Astrocyte of the spinal cord (primary cell): ENCODE measurements at regions not wholly inside any gene's neighbourhood (a gene's known extent, or its start where the extent isn't known, plus 50 kb on each side); places are given as distances from the start of the nearest gene placed in this dataset.

Experiments used
- DNase-seq: peaks from one replicate; pipeline ENCODE4 v3.0.0; 2011; ENCODE audit warnings: low read depth, low spot score
- H3K4me3 ChIP-seq: 2 replicates; pipeline ENCODE4 v1.5.1; 2011; ENCODE audit warnings: low read depth, mild to moderate bottlenecking, low read length, moderate library complexity
- in situ Hi-C: cut with HindIII; loops from 2 replicates; pipeline ENCODE4 v1.10.0; 2017; ENCODE audit warnings: low sequenced_read_pairs
- TF ChIP-seq, protein P1 (sequence below): IDR thresholded peaks from 2 replicates; pipeline ENCODE4 v1.5.1; 2012; ENCODE audit warnings: low read depth, mild to moderate bottlenecking, low read length, inconsistent platforms

DNA sequence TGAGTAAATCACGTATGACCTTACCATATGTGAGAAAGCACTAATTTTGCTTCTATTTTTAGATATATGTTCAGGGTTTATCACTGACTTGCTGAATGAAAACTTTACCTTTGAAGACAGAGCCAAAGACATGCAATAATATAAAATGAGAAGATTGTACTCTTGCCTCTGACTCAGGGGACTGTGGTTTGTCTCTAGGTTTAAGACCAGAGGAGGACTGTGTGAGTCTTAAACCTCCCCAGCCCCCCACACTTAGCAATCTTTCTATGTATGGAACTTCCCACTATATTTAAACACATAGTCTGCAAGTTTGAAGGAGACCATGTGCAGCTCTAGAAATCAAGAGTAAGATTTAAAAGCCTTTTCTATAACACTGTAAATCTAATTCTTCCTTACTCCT lies 368.7 kb upstream of the FAM241A start:
- DNase-seq, result peak; percentile 12
- in situ Hi-C loops, result no loop called here
- no peak overlapping the region for H3K4me3 ChIP-seq
- TF ChIP-seq, protein P1, sequence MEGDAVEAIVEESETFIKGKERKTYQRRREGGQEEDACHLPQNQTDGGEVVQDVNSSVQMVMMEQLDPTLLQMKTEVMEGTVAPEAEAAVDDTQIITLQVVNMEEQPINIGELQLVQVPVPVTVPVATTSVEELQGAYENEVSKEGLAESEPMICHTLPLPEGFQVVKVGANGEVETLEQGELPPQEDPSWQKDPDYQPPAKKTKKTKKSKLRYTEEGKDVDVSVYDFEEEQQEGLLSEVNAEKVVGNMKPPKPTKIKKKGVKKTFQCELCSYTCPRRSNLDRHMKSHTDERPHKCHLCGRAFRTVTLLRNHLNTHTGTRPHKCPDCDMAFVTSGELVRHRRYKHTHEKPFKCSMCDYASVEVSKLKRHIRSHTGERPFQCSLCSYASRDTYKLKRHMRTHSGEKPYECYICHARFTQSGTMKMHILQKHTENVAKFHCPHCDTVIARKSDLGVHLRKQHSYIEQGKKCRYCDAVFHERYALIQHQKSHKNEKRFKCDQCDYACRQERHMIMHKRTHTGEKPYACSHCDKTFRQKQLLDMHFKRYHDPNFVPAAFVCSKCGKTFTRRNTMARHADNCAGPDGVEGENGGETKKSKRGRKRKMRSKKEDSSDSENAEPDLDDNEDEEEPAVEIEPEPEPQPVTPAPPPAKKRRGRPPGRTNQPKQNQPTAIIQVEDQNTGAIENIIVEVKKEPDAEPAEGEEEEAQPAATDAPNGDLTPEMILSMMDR, result no peak

DNA sequence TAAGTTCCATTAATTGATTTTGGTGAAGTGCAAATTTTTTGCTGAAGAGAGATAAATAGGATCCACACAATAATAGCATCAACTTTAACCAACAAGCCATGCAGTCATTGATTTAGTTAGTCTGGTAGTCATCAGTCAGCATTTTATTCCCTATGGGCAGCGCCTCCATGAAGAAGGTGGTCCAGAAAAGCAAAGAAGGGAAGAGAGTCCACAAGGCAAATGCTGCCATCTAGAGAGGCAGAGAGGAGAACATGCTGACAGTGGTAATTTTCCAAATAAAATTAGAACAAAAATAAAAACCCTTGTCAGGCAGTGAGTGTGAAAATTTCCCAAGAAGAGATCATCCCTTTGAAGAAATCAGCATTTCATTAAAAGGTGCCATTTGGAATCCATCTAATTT lies 366.7 kb upstream of the FAM241A start:
- TF ChIP-seq, protein P1, result peak; percentile 24
- no peak overlapping the region for H3K4me3 ChIP-seq
- in situ Hi-C loops, result no loop called here
- no peak for DNase-seq

DNA sequence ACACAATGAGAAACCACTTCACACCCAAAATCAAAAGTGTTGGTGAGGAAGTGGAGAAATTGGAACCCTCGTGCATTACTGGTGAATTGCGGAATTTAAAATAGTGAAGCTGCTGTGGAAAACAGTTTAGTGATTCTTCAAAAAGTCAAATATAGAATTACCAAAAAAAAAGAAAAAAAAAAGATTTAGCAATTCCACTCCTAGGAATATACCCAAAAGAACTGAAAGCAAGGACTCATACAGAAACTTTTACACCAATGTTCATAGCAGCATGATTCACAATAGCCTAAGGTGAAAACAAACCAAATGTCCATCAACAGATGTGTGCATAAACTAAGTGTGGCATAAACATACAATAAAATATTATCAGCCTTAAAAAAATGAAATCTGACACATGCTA lies 364.3 kb upstream of the FAM241A start:
- no peak for DNase-seq
- H3K4me3 ChIP-seq, result no peak overlapping the region
- TF ChIP-seq, protein P1, result no peak
- in situ Hi-C loops, result no loop called here

DNA sequence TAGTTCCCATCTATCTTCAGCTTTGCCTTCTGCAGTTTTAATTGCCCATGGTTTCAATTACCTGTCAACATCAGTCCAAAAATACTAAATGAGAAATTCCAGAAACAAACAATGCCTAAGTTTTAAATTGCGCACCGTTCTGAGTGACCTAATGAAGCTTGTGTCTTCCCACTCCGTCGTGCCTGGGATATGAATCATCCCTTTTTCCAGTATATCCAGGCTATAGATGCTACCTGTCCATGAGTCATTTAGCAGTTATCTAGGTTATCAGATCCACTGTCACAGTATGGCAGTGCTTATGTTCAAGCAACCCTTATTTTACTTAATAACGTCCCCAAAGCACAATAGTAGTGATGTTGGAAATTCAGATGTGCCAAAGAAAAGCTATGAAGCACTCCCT lies 363.6 kb upstream of the FAM241A start:
- TF ChIP-seq, protein P1, result no peak
- in situ Hi-C loops, result no loop called here
- no peak overlapping the region for H3K4me3 ChIP-seq
- no peak for DNase-seq

DNA sequence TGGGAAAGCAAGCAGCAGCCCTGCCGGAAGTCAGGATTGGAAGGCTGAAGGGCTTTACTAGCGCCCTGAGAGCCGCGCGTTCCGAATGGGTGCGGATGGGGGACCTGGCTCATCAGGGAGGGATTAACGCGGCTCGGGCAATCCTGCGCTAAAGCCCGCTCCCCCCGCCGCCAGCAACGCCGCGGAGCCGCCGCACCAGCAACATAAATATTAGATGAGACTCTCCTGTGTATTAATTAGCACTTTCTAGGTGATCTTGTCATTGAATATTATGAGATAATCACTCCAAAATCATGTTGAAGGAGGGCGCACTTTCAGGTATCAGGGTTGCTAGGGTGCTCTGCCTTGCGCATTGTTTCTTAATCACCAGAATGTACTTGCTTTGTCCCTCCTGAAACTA lies 357.2 kb upstream of the FAM241A start:
- no peak overlapping the region for H3K4me3 ChIP-seq
- in situ Hi-C loops, result no loop called here

DNA sequence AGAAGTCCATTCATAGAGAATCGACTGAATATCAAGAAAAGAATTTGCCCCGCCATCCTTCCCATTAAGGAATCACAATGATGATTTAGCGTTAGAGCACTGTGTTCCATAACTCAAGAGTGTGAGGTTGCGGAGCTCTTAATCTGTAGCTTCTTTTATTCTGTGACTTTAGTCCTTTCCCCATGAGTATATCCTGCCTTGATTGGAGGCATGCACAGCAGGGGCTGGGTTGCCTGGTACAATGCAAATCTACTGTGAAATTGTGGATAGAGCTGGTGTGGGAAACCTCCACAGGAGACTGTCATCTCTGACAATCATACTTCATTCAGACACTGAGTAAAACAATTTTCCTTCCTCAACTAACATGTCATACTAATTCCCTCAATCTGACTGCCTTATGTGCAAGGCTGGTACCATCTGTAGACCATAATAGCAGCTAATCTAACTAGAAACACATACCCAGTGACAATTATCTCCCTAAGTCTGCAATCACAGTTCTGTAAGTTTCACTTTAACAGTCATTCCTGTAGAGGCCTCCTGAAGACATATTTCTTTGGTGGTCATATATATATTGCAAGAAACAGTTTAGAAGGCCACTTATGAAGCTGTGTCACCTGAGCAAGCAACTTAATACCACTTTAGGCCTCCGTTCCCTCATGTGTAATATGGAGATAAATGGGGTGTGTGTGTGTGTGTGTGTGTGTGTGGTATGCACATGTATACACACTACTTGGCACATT lies 355.2 kb upstream of the FAM241A start:
- in situ Hi-C loops, result no loop called here
- DNase-seq, result no peak

More for the DNA sequence above, 357.2 kb upstream of the FAM241A start:
- DNase-seq, result no peak
- TF ChIP-seq, protein P1, result no peak

More for the DNA sequence above, 355.2 kb upstream of the FAM241A start:
- TF ChIP-seq, protein P1, result no peak
- H3K4me3 ChIP-seq, result no peak overlapping the region
